ENCODE measurements at regions not wholly inside any gene's neighbourhood (a gene's known extent, or its start where the extent isn't known, plus 50 kb on each side); places are given as distances from the start of the nearest gene placed in this dataset.

DNA sequence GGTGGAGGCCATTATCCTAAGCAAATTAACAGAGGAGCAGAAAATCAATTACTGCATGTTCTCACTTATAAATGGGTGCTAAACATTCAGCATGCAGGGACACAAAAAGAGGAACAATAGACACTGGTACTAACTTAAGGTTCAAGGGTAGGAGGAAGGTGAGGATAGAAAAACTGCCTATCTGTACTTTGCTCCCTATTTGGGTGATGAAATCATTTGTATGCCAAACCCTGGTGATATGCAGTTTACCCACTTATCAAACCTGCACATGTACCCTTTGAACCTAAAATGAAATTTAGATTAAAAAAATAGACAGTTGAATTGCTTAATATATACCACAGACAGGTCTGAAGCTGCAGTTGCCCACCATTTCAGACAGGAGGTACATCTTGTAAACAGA is 143.3 kb upstream of the KLHL4 start:
- no peak for TF ChIP-seq NCOA2 (IDR thresholded peaks at IDR 0.05; ENCODE audit: partially characterized antibody in 2 of 2)
- TF ChIP-seq PCBP2 (IDR thresholded peaks at IDR 0.05; ENCODE audit: low read depth, low read length, poor library complexity, severe bottlenecking), result no peak
- no peak for TF ChIP-seq EHMT2 (IDR thresholded peaks at IDR 0.05)
- no peak for TF ChIP-seq ZBTB12 (CRISPR knock-in tag; IDR thresholded peaks at IDR 0.05)
- no peak for TF ChIP-seq ZNF384 (IDR thresholded peaks at IDR 0.05; ENCODE audit: low read depth, low read length)
- no peak for TF ChIP-seq CXXC5 (CRISPR knock-in tag; IDR thresholded peaks at IDR 0.05)
- no peak for TF ChIP-seq HMG20B (CRISPR knock-in tag; IDR thresholded peaks at IDR 0.05)
- TF ChIP-seq KDM4B (IDR thresholded peaks at IDR 0.05; ENCODE audit: borderline replicate concordance in 2 of 2, low read depth in 1 of 2), result no peak
- no peak for TF ChIP-seq ZNF395 (CRISPR knock-in tag; IDR thresholded peaks at IDR 0.05)
- no peak for TF ChIP-seq YY1 (IDR thresholded peaks at IDR 0.05; ENCODE audit: borderline replicate concordance in 1 of 3, control insufficient read depth in 1 of 3, extremely low read depth in 1 of 3, insufficient read depth in 3 of 3, insufficient read length in 1 of 3, insufficient replicate concordance in 2 of 3, low read depth in 1 of 3, low read length in 2 of 3)
- no peak for TF ChIP-seq PTBP1 (IDR thresholded peaks at IDR 0.05; ENCODE audit: low read depth, low read length)
- TF ChIP-seq NEUROD1 (IDR thresholded peaks at IDR 0.05; ENCODE audit: borderline replicate concordance, low read depth, low read length, partially characterized antibody), result no peak
- TF ChIP-seq CBX1 (IDR thresholded peaks at IDR 0.05; ENCODE audit: low read depth), result no peak
- no peak for TF ChIP-seq ZKSCAN1 (IDR thresholded peaks at IDR 0.05; ENCODE audit: low read depth, low read length)
- no peak for TF ChIP-seq ATF3 (IDR thresholded peaks at IDR 0.05)
- no peak for TF ChIP-seq ATF3 (CRISPR knock-in tag; conservative IDR thresholded peaks at IDR 0.05)
- TF ChIP-seq ZNF695 (CRISPR knock-in tag; IDR thresholded peaks at IDR 0.05), result no peak
- TF ChIP-seq ZFP36 (IDR thresholded peaks at IDR 0.05; ENCODE audit: low read depth, low read length, partially characterized antibody), result no peak
- Histone ChIP-seq H3K9ac (ENCODE audit: insufficient read depth in 1 of 2, low read depth in 2 of 2, low read length in 2 of 2) (no peak overlapping the region), H3K4me1 (replicated peaks in 1 of 2; ENCODE audit: control insufficient read depth in 2 of 2, insufficient read depth in 2 of 2, low read length in 2 of 2) (no peaks in the 10 kb centered on the region), H3K27me3 (ENCODE audit: control insufficient read depth in 2 of 2, insufficient read depth in 2 of 2, low read length in 2 of 2) (no peaks in the 10 kb centered on the region), H3K4me3 (no peak overlapping the region), H3K79me2 (ENCODE audit: control insufficient read depth, insufficient read depth, low read length) (no peaks in the 10 kb centered on the region), H3K4me2 (ENCODE audit: insufficient read depth, low read length) (no peak overlapping the region), H3K36me3 (ENCODE audit: control insufficient read depth, insufficient read depth, low read length) (no peaks in the 10 kb centered on the region), H3K9me3 (replicated peaks; ENCODE audit: control insufficient read depth, insufficient read depth, low read depth, low read length) (no peaks in the 10 kb centered on the region), H3K27ac (ENCODE audit: extremely low read depth, low read depth, low read length) (no peak overlapping the region), H3K9me1 (ENCODE audit: control insufficient read depth, insufficient read depth, low read length) (no peaks in the 10 kb centered on the region), H2AFZ (ENCODE audit: low read depth, low read length) (no peak overlapping the region), H4K20me1 (replicated peaks; ENCODE audit: control insufficient read depth, insufficient read depth, low read length) (no peaks in the 10 kb centered on the region)
- intact Hi-C loops (cut with micrococcal nuclease) (no loop called here), in situ Hi-C loops (cut with MboI) (no loop called here)
- ChIA-PET POLR2A (no interaction called here), CTCF (ENCODE audit: low intra/inter-chr PET ratio) (no interaction called here)
- DNase-seq (ENCODE audit: extremely low read depth in 1 of 4, low spot score in 3 of 4) (no peak), ATAC-seq (no peak), FAIRE-seq (no peak)
- BruUV-seq (replicated peaks), result no TSS peak
